ENCODE measurements at regions not wholly inside any gene's neighbourhood (a gene's known extent, or its start where the extent isn't known, plus 50 kb on each side); places are given as distances from the start of the nearest gene placed in this dataset.
"Not testable (repeated sequence)": the region's sequence is repeated elsewhere in the genome, so short reads cannot be mapped to it uniquely, and the experiment has no call there.

DNA sequence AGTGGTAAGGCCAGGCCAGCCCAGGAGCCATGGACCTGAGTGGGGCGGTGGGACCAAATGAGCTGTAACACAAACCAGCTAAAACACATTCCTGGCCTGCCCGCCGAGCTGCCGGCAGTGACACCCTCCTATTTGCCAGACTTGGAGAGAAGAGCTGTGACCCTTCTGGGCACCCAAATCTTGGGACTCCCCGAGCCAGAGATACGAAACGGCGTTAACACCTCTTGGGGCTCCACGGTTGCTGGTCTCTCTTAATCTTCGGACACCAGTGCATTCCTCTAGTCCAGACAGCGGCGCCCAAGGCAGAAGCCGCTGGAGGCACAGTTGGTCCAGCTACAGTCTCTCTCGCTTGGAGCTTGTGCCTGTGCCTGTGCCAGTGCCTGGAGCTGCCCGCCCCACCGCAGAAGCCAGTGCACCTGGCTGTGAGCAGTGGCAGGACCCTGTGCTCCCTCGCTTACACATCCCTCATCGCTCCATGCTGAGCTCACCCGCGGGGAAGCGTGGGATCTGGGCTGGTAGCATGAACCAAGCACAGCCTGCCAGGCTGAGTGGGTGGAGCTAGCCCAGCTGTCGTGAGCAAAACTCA lies 147.2 kb upstream of the KLHL1 start:
- no peak for DNase-seq (ENCODE audit: low read depth)

DNA sequence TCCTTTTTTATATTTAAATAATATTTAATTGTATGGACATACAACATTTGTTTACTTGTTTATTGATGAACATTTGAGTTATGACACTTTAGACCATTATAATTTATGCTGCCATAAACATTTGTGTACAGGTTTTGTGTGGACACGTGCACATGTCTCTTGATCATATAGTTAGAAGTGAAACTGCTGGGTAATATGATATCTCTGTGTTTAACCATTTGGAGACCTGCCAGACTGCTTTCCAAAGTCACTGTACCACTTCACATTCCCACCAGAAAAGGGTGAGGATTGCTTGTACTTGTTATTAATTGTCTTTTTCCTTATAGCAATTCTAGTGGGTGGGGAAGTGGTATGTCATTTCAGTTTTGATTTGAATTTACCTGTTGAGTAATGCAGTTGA lies 145.6 kb upstream of the KLHL1 start:
- no peak for DNase-seq (ENCODE audit: low read depth)

DNA sequence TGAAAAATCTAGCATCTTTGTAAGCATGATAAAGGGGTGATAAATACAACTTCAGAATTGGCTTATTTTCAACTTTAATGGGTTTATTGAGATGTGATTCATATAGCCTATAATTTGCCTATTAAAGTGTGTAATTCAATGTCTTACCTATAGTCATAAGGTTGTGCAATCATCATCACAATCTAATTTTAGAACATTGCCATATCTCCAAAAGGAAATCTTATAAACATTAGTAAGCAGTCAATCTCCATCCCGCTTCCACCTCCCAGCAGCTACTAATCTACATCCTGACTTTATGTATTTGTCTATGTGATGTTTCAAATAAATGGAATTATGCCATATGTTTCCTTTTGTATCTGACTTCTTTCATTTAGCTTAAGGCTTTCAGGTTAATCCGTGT lies 145.2 kb upstream of the KLHL1 start:
- DNase-seq (ENCODE audit: low read depth) = no peak

DNA sequence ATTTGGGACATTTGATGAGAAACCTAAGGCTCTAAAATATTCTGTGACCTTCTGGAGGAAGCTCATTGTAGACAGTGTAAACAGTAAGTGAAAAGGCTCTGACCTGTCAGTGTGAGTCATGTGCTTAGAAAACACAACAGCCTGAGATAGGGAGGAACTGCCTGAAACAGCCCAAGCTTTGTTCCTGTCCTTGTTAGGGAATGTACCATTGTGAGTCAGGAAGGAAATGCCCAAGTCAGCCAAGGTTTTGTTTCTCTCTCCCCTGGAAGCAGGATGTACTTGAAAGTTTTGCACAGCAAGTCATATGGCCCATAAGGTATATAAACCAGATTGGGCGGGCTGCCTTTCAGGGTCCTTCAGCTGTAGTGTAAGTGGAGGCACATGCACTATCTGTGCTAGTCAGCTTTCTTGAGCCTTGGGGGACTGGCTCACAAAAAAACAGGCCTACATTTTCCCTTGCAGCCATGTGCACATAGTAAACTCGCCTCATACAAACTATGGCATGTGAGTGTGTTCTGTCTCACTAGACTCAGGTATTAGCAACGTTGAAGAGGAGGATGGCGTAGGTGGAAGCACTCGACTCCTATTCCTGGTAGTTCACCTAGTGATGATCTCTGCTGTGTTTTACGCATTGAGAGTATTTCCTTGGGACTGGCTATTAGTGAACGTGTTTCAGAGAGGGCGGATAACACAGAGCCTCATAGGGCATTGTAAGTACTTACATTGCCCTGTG lies 141.2 kb upstream of the KLHL1 start:
- no peak for DNase-seq (ENCODE audit: low read depth)

DNA sequence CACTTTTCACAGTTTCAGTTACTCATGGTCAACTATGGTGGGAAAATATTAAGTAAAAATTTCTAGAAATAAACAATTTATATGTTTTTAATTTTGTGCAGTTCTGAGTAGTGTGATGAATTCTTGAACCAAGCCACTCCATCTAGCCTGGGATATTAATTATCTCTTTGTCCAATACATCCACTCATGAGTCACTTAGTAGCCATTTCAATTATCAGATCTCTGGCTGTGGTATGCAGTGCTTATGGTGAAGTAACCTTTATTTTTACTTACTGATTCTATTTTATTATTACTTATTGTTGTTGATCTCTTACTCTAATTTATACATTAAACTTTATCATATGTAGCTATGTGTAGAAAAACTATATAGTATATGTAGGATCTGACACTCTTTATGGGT lies 128.9 kb upstream of the KLHL1 start:
- no peak for DNase-seq (ENCODE audit: low read depth)

DNA sequence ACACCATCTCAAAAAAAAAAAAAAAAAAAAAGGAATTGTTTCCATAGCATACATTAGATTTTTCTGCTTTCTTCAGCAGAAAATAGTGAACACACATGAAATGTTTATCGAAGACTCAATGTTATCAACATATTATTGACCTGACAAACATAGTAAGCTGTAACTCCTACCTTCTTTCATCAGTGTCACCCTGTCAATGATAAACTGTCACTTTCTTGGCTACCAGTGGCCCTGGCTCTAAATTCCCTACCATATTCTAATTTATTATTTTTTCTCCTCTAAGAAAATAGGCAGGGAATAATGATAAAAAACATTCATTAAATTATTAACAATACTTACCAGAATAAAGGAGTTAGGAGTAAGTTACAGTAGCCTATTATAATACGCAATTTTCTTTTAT lies 127.3 kb upstream of the KLHL1 start:
- DNase-seq (ENCODE audit: low read depth) = no peak

DNA sequence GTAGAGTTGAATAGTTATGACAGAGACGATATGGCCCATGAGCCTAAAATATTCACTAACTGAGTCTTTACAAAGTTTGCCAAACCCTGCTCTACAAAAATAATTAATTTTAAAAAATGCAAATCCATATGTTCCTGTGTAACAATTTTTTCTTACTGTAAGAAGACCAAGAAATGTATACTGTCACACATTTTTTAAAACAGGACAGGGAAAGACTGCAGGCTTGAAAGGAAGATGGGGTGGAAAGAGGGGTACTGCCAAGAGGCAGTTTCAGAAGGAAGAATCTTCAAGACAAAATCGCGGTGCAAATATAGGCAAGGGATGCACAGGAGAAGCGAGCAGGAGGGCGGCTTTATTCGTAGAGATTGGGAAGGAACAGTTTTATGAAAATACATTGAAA lies 115.7 kb upstream of the KLHL1 start:
- DNase-seq (ENCODE audit: low read depth) = no peak

DNA sequence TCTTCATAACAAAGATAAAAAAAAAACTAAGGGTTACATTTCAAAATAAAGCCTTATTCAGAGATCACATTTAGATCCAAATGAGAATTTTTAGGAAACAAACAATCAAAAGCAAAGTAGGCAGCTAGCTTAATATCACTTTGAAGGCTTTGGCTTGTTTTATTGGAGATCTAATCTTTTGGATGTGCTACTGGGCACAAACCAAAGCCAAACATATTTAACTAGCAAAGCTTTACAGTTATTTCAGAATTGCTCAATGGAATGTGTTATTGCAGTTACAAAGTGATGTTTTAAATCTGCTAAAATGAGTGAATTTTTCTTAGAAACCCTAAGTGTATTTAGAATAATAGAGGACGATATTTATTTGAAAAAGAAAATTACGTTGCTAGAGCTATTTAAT lies 114.7 kb upstream of the KLHL1 start:
- no peak for DNase-seq (ENCODE audit: low read depth)

DNA sequence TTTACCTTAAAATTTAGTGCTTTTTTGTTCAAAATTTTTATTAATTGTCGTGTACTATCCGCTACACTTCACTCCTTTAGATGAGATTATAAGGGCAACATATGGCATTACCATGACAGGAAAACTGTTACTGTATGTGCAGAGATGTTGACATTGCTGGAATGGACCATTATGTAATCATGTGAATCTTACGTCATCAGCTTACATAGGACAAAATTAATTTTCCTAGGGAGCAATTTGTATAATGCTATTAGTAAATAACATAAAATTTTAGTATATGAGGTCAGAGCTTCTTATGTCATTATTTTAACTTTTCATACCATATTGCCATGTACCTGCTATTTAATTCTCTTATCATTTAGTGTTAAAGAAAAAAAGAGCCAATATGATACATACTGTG lies 110.4 kb upstream of the KLHL1 start:
- no peak for DNase-seq (ENCODE audit: low read depth)

DNA sequence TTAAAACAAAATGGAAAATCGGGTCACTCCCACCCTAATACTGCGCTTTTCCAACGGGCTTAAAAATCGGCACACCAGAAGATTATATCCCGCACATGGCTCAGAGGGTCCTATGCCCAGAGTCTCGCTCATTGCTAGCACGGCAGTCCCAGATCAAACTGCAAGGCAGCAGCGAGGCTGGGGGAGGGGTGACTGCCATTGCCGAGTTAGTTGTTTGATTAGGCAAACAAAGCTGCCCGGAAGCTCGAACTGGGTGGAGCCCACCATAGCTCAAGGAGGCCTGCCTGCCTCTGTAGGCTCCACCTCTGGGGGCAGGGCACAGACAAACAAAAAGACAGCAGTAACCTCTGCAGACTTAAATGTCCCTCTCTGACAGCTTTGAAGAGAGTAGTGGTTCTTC lies 100.7 kb upstream of the KLHL1 start:
- DNase-seq (ENCODE audit: low read depth) = not testable (repeated sequence)

DNA sequence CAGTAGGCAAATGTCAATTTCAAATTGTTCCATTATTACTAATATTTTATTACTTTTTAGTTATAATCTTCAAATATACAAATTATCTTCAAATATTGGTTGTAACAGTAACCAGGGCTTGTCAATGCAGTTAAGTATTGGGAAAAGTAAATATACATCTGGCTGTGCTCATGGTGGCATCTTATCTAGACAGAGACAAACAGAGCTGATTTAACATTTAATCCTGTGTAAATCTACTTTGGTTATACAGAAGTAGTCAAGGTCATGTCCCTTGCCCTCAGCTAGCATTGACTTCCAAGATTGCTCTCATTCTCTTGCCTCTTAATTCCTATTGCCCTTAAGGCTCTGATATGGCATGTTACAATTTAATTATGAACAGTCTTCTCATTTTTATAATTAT lies 98.4 kb upstream of the KLHL1 start:
- no peak for DNase-seq (ENCODE audit: low read depth)

DNA sequence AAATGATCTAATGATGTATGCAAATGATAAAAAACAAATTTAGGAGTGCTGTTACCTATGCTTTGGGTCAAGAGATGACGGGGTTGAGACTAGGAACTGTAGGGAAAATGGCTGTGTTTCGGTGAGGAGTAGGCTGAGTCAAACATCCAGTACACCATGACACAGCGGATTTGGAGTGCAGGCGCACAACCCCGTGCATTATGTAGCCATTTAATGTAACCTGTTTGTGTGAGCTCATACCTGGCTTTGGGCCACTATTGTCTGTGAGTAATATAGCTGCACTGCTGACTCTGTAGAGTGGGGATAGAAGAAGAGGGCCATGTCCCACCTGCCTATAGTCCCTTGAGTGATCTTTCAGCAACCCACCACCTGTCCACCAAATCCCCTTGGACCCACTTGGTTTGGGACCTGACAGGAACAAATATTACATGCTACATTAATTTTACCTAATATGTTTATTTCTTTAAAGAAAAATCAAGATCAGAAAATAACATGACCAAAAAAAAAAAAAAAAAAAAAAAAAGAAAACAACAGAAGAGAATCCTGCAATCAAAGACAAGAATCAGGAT lies 95.5 kb upstream of the KLHL1 start:
- DNase-seq (ENCODE audit: low read depth) = no peak

DNA sequence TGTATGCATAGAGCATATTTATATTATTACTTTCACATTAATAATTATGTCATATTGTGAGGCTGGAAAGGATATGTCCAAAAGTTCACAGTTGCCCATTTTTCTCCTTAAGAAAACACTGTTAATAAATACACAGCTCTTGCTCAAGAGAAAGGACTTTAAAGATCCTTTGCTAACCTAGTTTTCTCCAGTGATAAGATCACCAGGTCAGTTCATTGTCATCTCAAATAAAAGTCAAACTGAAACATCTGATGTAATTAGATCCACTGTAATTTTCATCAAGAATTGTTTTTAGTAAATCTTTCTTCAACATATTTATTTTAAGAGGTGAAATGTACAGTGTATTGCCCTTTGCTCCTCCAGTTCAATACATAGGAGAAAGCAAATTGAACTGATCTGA lies 82.8 kb upstream of the KLHL1 start:
- no peak for DNase-seq (ENCODE audit: low read depth)

DNA sequence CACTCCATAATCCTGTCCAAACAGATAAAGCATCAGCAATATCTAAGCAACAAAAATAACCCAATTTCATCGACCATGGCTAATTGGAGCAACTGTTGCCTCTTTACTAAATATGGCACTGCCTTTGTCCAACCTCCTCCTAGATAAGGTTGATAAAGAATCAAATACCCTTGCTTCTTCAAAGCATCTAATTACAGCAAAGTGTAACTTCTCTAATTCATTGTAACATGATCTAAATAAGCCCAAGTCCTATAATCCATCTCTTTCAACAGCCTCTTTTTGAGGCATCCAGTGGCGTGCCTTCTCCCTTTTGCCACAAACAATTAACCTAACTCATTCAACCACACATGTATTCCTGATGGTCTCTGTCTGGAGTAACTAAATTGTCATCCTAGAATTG lies 81.7 kb upstream of the KLHL1 start:
- DNase-seq (ENCODE audit: low read depth) = no peak

DNA sequence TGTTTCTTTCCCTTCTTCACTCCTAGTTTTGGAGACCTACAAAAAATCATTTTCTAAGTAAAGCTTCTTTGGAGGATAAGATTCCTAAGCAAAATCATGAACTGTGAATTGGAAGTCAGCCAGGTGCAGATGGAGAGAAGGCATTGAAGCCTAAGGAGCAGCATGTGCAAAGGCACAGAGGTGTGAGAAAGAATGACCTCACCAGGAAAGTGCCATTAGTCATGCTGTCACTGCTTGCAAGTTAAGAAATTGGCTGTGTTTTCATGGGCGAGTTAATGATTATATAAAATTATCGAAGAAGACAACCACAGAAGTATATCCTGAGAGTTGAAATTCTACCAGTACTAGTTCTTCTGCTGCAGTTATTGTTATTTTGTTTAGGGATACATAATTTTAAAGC lies 80.3 kb upstream of the KLHL1 start:
- DNase-seq (ENCODE audit: low read depth) = no peak

DNA sequence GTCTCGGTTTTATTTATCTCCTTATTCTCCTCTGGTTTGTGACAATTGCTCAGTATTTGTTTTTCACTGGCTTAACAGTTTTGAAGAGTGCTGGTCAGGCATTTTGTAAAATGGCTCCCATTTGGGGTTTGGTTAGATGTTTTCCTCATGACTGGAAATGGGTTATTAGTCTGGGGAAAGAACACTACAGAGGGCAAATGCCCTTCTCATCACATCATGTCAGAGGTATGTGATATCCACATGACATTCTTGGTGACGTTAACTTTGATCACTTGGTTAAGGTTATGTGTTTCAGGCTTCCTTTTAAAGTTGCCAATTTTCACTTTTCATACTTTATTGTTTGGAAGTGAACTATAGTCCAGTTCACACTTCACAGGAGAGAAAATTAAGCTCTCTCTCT lies 74.8 kb upstream of the KLHL1 start:
- DNase-seq (ENCODE audit: low read depth) = no peak
